HG03064 (cell line): ENCODE measurements at regions not wholly inside any gene's neighbourhood (a gene's known extent, or its start where the extent isn't known, plus 50 kb on each side); places are given as distances from the start of the nearest gene placed in this dataset.

Experiments used
- ATAC-seq: cut with Tn5 transposase; IDR thresholded peaks from one replicate; pipeline ENCODE4 v1.9.1; 2021; ENCODE audit warnings: low read depth; ENCODE audit not compliant: unreplicated experiment

GRCh38 chr2:16214861-16215260, 274.5 kb downstream of the MYCN start:
- no peak for ATAC-seq

- ATAC-seq: no peak
Observed at GRCh38 chr2:16214391-16214790, 274.0 kb downstream of the MYCN start.

GRCh38 chr2:16212321-16212720, 272.0 kb downstream of the MYCN start:
- no peak for ATAC-seq

- ATAC-seq: no peak
Observed at GRCh38 chr2:16211341-16211740, 271.0 kb downstream of the MYCN start.

- no peak for ATAC-seq
Observed at GRCh38 chr2:16210841-16211240, 270.5 kb downstream of the MYCN start.

GRCh38 chr2:16209799-16210198, 269.4 kb downstream of the MYCN start:
- ATAC-seq: no peak

- no peak for ATAC-seq
Observed at GRCh38 chr2:16208921-16209320, 268.6 kb downstream of the MYCN start.

GRCh38 chr2:16208241-16208797, 268.0 kb downstream of the MYCN start:
- no peak for ATAC-seq

GRCh38 chr2:16207611-16208010, 267.3 kb downstream of the MYCN start:
- ATAC-seq: no peak

- ATAC-seq: no peak
Observed at GRCh38 chr2:16207151-16207550, 266.8 kb downstream of the MYCN start.

GRCh38 chr2:16206191-16206944, 266.0 kb downstream of the MYCN start:
- ATAC-seq: no peak

GRCh38 chr2:16205631-16206030, 265.3 kb downstream of the MYCN start:
- ATAC-seq: no peak

- no peak for ATAC-seq
Observed at GRCh38 chr2:16204886-16205620, 264.7 kb downstream of the MYCN start.

GRCh38 chr2:16204251-16204650, 263.9 kb downstream of the MYCN start:
- no peak for ATAC-seq

- no peak for ATAC-seq
Observed at GRCh38 chr2:16203691-16204090, 263.3 kb downstream of the MYCN start.

- ATAC-seq: no peak
Observed at GRCh38 chr2:16203069-16203468, 262.7 kb downstream of the MYCN start.

GRCh38 chr2:16202266-16203020, 262.1 kb downstream of the MYCN start:
- ATAC-seq: no peak

GRCh38 chr2:16201848-16202247, 261.5 kb downstream of the MYCN start:
- ATAC-seq: no peak

- no peak for ATAC-seq
Observed at GRCh38 chr2:16200554-16201193, 260.3 kb downstream of the MYCN start.

- no peak for ATAC-seq
Observed at GRCh38 chr2:16199882-16200553, 259.7 kb downstream of the MYCN start.
